ENCODE measurements at regions not wholly inside any gene's neighbourhood (a gene's known extent, or its start where the extent isn't known, plus 50 kb on each side); places are given as distances from the start of the nearest gene placed in this dataset.

GRCh38 chr18:51522338-51522737 is 324.9 kb upstream of the MEX3C start:
- Histone ChIP-seq H3K36me3 (replicated peaks in 1 of 2; ENCODE audit: control insufficient read depth in 1 of 2, insufficient read depth in 2 of 2, low read length in 2 of 2) (no peaks in the 10 kb centered on the region), H2AFZ (ENCODE audit: insufficient read depth, low read depth, low read length, poor library complexity, severe bottlenecking) (no peak overlapping the region), H3K9me3 (replicated peaks in 1 of 2; ENCODE audit: control insufficient read depth in 1 of 2, insufficient read depth in 1 of 2, low read length in 2 of 2) (no peaks in the 10 kb centered on the region), H3K27ac (ENCODE audit: low read depth in 1 of 2, low read length in 2 of 2) (no peak overlapping the region), H3K9ac (ENCODE audit: insufficient read depth, low read length, poor library complexity, severe bottlenecking) (no peak overlapping the region), H3K4me2 (replicated peaks; ENCODE audit: extremely low read depth, low read length, poor library complexity, severe bottlenecking) (no peak overlapping the region), H3K79me2 (ENCODE audit: insufficient read depth, low read length) (no peaks in the 10 kb centered on the region), H3K4me3 (replicated peaks in 1 of 3; ENCODE audit: low read depth in 2 of 3, low read length in 3 of 3) (no peak overlapping the region), H4K20me1 (ENCODE audit: insufficient read depth, low read length) (no peaks in the 10 kb centered on the region), H3K27me3 (ENCODE audit: control insufficient read depth in 2 of 2, insufficient read depth in 2 of 2, low read length in 2 of 2) (no peaks in the 10 kb centered on the region), H3K4me1 (ENCODE audit: control insufficient read depth in 1 of 2, insufficient read depth in 2 of 2, low read length in 2 of 2) (no peaks in the 10 kb centered on the region)
- 82% methylated on average over 3 of the region's 7 CpGs for WGBS (ENCODE audit: insufficient coverage)
- no peak for DNase-seq
- H3K4me3 Mint-ChIP-seq: no peak overlapping the region
- no peak for TF ChIP-seq CTCF (IDR thresholded peaks at IDR 0.05)
- intact Hi-C loops (cut with micrococcal nuclease): no loop called here
- peaks cover 0 to 3% (median 0%) of the 10 kb centered on the region in 7 donors for H3K9me3 Mint-ChIP-seq
- no peaks in the 10 kb centered on the region for H3K36me3 Mint-ChIP-seq
- H3K4me1 Mint-ChIP-seq: no peaks in the 10 kb centered on the region
- no peaks in the 10 kb centered on the region for H3K27me3 Mint-ChIP-seq (ENCODE audit: low read depth in 3 of 3)
- H3K27ac Mint-ChIP-seq: peak overlapping the region in 1 of 7 donors; percentile 5

GRCh38 chr18:51522821-51523220 is 325.3 kb upstream of the MEX3C start:
- no peak overlapping the region for H3K9ac ChIP-seq (ENCODE audit: insufficient read depth, low read length, poor library complexity, severe bottlenecking)
- Mint-ChIP-seq H3K27me3 (ENCODE audit: low read depth in 3 of 3) (no peaks in the 10 kb centered on the region), H3K27ac (no peak overlapping the region), H3K36me3 (no peaks in the 10 kb centered on the region), H3K9me3 (peaks cover 0 to 3% (median 0%) of the 10 kb centered on the region in 7 donors), H3K4me3 (no peak overlapping the region), H3K4me1 (no peaks in the 10 kb centered on the region)
- no peak for DNase-seq
- H3K4me3 ChIP-seq (replicated peaks in 1 of 3; ENCODE audit: low read depth in 2 of 3, low read length in 3 of 3): no peak overlapping the region
- no peaks in the 10 kb centered on the region for H4K20me1 ChIP-seq (ENCODE audit: insufficient read depth, low read length)
- no peaks in the 10 kb centered on the region for H3K9me3 ChIP-seq (replicated peaks in 1 of 2; ENCODE audit: control insufficient read depth in 1 of 2, insufficient read depth in 1 of 2, low read length in 2 of 2)
- no peaks in the 10 kb centered on the region for H3K4me1 ChIP-seq (ENCODE audit: control insufficient read depth in 1 of 2, insufficient read depth in 2 of 2, low read length in 2 of 2)
- H2AFZ ChIP-seq (ENCODE audit: insufficient read depth, low read depth, low read length, poor library complexity, severe bottlenecking): no peak overlapping the region
- no peak overlapping the region for H3K4me2 ChIP-seq (replicated peaks; ENCODE audit: extremely low read depth, low read length, poor library complexity, severe bottlenecking)
- no peak for TF ChIP-seq CTCF (IDR thresholded peaks at IDR 0.05)
- no peaks in the 10 kb centered on the region for H3K79me2 ChIP-seq (ENCODE audit: insufficient read depth, low read length)
- intact Hi-C loops (cut with micrococcal nuclease): no loop called here
- H3K27me3 ChIP-seq (ENCODE audit: control insufficient read depth in 2 of 2, insufficient read depth in 2 of 2, low read length in 2 of 2): no peaks in the 10 kb centered on the region
- no peak overlapping the region for H3K27ac ChIP-seq (ENCODE audit: low read depth in 1 of 2, low read length in 2 of 2)
- no CpG with 5 or more reads among the region's 3 CpGs for WGBS (ENCODE audit: insufficient coverage)
- H3K36me3 ChIP-seq (replicated peaks in 1 of 2; ENCODE audit: control insufficient read depth in 1 of 2, insufficient read depth in 2 of 2, low read length in 2 of 2): no peaks in the 10 kb centered on the region

Measured in CD14-positive monocyte (primary cell).